Muscle of leg (tissue), 3 donors: ENCODE measurements at regions not wholly inside any gene's neighbourhood (a gene's known extent, or its start where the extent isn't known, plus 50 kb on each side); places are given as distances from the start of the nearest gene placed in this dataset.

Source experiments
- DNase-seq: peaks from one replicate; pipeline ENCODE4 v3.0.0; 2013
- H3K27ac ChIP-seq: one replicate; pipeline ENCODE4 v1.5.1; 2013; ENCODE audit warnings: mild to moderate bottlenecking, low read length, control low read depth
- H3K27me3 ChIP-seq: one replicate; pipeline ENCODE4 v1.6.1; 2013; ENCODE audit warnings: low read length; ENCODE audit not compliant: control insufficient read depth, insufficient read depth
- H3K36me3 ChIP-seq: one replicate; pipeline ENCODE4 v1.6.1; 2013; ENCODE audit warnings: low read length; ENCODE audit not compliant: control insufficient read depth, insufficient read depth
- H3K4me1 ChIP-seq: one replicate; pipeline ENCODE4 v1.6.1; 2013; ENCODE audit warnings: low read length; ENCODE audit not compliant: control insufficient read depth, insufficient read depth
- H3K4me3 ChIP-seq: one replicate; pipeline ENCODE4 v1.5.1; 2013; ENCODE audit warnings: low read length, control low read depth
- H3K9me3 ChIP-seq: replicated peaks from 2 replicates; pipeline ENCODE4 v1.6.1; 2013; ENCODE audit warnings: low read depth, low read length; ENCODE audit not compliant: control insufficient read depth
- WGBS: methylation state at CpG from one replicate; pipeline ENCODE4 v1.1.5; 2013; ENCODE audit warnings: missing lambda C conversion rate; ENCODE audit not compliant: insufficient coverage; 5-methylcytosine and 5-hydroxymethylcytosine counted together

DNA sequence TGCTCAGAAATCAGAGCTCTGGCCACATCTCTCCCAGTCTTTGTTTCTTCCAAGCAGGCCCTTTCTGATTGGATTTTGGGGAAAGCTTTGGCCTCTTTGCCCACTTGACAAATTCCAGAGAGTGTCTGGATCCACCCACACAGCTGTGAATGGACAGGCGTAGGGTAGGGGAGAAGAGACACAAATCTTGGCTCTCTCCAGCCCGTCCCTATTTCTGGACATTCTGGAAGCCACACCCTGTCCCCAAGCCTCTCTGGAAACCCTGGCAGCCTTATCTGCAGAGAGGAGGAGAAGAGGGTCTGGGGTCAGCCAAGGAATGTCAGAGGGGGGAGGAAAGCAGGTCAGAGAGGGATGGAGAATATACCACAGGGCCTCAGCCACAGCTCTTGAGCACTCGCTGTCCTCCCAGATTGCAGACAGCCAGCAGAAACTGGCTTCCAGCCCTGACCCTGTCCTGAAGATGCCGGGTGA, 59.5 kb upstream of the WNT11 start:
- peak; percentile 76 for DNase-seq
- Histone ChIP-seq H3K4me1 (peaks cover 47% of the 10 kb centered on the region), H3K4me3 (no peak overlapping the region), H3K27me3 (no peaks in the 10 kb centered on the region), H3K9me3 (no peaks in the 10 kb centered on the region), H3K36me3 (no peaks in the 10 kb centered on the region), H3K27ac (peak overlapping the region; percentile 79)
- WGBS: no CpG with 5 or more reads among the region's 4 CpGs

DNA sequence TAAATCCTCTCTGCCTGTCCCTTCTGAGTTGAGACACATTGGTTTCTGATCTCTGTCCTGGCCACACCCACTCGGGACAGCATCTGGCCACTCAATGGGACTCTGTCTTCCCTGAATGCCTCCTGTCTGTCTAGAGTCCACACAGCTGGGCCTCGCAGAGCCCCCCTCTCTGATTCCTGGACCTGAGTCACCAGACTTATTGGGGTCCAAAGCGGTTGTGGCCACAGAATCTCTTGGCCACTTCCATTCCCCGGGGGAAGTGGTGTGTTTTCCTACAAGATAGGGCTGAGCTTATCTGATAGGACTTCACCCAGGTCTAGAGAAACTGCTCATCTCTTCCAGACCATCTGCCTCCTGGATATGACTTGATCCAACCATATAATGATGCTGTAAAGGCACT, 57.4 kb upstream of the WNT11 start:
- no peak overlapping the region for H3K27ac ChIP-seq
- H3K9me3 ChIP-seq: no peaks in the 10 kb centered on the region
- no peak for DNase-seq
- no peak overlapping the region for H3K4me3 ChIP-seq
- WGBS: 90% methylated on average over 3 of the region's 4 CpGs
- no peaks in the 10 kb centered on the region for H3K36me3 ChIP-seq
- no peaks in the 10 kb centered on the region for H3K27me3 ChIP-seq
- peaks cover 31% of the 10 kb centered on the region for H3K4me1 ChIP-seq

DNA sequence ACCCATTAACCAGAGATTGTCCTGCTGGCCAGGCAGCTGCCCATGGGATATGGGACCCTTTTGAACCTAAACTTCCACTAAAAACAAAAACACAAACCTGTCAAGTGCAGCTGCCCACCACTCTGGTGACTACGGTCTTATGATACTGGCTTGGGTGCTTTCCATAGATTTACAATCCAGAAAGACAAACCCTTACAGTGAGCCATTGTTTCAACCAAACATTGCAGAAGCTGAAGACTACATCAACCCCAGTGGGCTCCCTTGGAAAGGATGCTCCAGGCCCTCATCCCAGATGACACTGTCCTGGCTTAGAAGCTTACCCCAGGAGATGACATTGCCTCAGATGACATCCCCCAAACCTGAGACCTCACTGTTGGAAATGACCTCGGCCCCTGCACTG, 56.9 kb upstream of the WNT11 start:
- H3K9me3 ChIP-seq: no peaks in the 10 kb centered on the region
- H3K4me3 ChIP-seq: no peak overlapping the region
- WGBS: 60% methylated on average over 2 of the region's 2 CpGs
- peaks cover 31% of the 10 kb centered on the region for H3K4me1 ChIP-seq
- no peak for DNase-seq
- no peaks in the 10 kb centered on the region for H3K36me3 ChIP-seq
- no peak overlapping the region for H3K27ac ChIP-seq
- H3K27me3 ChIP-seq: no peaks in the 10 kb centered on the region

DNA sequence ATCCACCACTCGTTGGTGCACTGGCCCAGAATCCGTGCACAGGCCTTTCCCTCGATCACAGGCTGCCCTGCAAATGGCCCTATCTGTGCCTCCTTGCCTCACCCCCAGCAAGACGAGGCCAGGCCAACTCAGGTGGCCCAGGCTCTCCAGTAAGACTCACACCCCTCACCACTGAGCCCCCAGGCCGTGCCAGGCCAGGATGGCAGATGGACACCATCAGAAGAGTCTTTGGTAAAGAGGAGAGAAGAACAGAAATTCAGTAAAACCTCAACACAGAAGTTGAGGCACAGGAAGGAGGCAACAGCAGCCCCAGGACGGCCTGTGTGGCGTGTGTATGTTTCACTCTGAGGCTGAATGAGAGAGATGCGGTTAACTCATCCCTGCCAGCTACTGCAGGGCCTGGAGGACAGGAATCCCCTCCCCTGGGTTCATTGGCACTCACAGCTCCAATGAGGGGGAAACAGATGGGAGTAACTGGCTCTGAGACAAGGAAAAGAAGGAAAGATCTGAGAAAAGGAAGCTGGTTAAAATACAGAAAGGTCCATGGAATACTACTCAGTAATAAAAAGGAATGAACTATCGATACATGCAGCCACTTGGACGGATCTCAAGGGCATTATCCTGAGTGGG, 54.1 kb upstream of the WNT11 start:
- H3K27me3 ChIP-seq: peaks cover 3% of the 10 kb centered on the region
- DNase-seq: no peak
- H3K27ac ChIP-seq: no peak overlapping the region
- H3K4me3 ChIP-seq: no peak overlapping the region
- WGBS: 81% methylated on average over 4 of the region's 10 CpGs
- peaks cover 11% of the 10 kb centered on the region for H3K4me1 ChIP-seq
- no peaks in the 10 kb centered on the region for H3K9me3 ChIP-seq
- H3K36me3 ChIP-seq: no peaks in the 10 kb centered on the region

DNA sequence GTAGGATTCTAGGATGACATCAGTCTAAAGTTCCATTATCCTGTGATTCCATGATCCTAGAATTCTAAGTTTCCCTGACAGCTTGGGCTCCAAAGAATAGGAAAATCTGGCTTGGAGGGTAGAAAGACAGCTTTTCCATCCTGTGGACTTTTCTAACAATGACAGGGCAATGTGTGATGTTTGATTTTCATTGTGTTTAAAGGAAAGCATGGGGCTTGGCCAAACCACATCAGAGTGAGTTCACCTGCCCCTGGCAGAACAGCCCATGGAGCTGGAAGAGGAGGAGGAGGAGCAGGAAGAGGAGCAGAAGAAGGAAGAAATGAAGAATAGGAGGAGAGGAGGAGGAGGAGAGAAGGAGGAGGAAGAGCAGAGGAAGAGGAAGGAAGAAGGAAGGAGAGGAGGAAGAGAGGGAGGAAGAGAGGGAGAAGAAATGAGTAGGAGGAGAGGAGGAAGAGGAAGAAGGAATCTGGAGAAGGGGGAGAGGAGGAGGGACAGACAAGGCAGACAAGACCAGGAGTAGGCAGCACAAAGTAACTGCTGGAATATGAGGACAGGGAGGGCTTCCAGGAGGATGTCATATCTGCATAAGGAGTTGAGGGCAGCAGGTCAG, 53.1 kb upstream of the WNT11 start:
- Histone ChIP-seq H3K4me3 (no peak overlapping the region), H3K4me1 (peaks cover 7% of the 10 kb centered on the region), H3K27me3 (peaks cover 3% of the 10 kb centered on the region), H3K36me3 (no peaks in the 10 kb centered on the region), H3K9me3 (no peaks in the 10 kb centered on the region), H3K27ac (no peak overlapping the region)
- no peak for DNase-seq

DNA sequence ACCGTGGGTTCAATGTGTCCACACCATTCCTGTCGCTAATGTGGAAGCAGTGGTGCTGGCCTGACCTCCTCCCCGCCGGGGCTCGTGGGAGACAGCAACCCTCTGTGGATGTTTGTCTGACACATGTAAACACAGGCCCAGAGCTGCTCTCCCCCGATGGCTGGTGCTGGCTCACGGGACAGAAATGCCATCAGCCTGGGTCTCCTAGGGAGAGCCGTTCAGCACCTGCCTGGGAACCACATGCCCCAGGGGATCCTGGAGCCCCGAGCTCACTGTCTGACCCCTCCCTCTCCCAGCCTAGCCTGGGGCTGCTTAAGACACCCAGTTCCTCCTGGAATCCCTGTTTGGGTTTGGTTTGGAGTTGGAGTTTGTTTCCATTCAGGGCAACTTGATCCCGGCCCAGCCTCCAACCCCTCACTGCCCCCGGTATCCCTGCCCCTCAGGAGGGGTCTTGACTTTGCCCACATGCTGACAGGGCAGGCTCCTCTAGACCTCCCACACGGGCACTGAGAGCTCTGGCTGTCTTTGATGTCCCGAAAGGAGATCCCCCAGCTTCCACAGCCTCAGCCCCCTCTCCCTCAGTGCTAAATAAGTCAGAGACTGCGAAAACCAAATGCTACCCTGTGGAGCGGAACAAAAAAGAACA, 50.9 kb upstream of the WNT11 start:
- H3K4me1 ChIP-seq: peaks cover 23% of the 10 kb centered on the region
- 52% methylated on average over 10 of the region's 15 CpGs for WGBS
- H3K27me3 ChIP-seq: peaks cover 3% of the 10 kb centered on the region
- no peak for DNase-seq
- H3K36me3 ChIP-seq: no peaks in the 10 kb centered on the region
- H3K27ac ChIP-seq: no peak overlapping the region
- no peaks in the 10 kb centered on the region for H3K9me3 ChIP-seq
- H3K4me3 ChIP-seq: no peak overlapping the region

DNA sequence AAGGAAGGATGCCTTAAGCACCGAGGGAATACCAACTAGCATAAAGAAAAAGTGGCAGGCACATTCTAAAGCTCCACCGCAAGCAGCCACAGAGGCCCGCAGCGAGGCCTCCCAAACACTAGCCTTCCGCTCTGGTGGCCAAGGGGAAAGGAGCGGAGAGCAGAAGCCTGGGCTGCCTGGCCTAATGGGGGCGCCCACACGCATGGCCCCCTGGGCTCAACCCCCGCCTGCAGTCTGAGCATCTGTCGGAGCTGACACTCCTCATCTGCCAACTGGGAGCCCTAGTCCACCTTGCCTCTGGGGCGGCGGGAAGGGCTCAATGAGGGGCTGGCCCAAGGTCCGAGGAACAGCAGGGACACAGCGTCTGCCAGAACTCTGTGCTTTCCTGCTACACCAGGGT, 50.1 kb upstream of the WNT11 start:
- no peak overlapping the region for H3K27ac ChIP-seq
- no peak overlapping the region for H3K4me3 ChIP-seq
- WGBS: 60% methylated on average over 10 of the region's 14 CpGs
- H3K9me3 ChIP-seq: no peaks in the 10 kb centered on the region
- H3K36me3 ChIP-seq: no peaks in the 10 kb centered on the region
- peaks cover 23% of the 10 kb centered on the region for H3K4me1 ChIP-seq
- DNase-seq: no peak
- peaks cover 3% of the 10 kb centered on the region for H3K27me3 ChIP-seq
